ENCODE measurements at regions not wholly inside any gene's neighbourhood (a gene's known extent, or its start where the extent isn't known, plus 50 kb on each side); places are given as distances from the start of the nearest gene placed in this dataset.

GRCh38 chr4:11593576-11594116 lies 165.0 kb upstream of the HS3ST1 start:
- DNase-seq (ENCODE audit: low read depth) = no peak

DNA sequence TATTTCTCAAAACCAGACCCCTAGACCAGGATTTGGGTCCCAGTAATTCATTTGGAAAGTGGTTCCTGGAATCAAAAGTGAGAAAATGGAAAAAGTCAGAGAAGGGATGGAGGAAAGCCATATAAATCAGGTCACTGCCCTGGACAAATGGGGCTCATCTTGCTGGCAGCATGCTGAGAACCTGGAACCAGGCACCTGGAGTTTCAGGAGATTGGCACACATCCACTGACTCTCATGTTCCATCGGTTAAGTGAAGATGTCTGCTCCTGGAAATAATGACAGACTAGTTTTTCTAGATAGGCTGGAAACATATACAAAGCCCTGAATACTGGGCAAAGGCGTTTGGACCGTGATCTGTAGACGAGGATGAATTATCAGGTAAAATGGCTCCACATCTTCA lies 163.6 kb upstream of the HS3ST1 start:
- no peak for DNase-seq (ENCODE audit: low read depth)

- no peak for DNase-seq (ENCODE audit: low read depth)
Observed at GRCh38 chr4:11590132-11590531, 161.4 kb upstream of the HS3ST1 start.

DNA sequence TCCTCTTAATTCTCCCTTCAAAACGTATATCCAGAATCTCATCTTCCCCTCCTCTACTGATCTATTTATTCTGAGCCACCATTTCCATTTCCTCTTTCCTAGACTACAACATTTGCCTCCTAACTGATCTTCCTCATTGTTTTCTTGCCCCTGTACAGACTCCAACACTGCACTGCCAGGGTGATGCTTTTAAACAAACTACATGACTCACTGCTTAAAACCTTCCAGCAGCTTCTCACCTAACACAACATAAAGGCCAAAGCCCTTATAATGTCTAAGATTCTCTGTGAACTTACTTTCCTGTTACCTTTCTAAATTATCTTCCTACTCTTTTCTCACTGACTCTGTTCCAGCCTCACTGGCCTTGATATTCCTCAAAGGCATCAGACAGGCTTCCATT lies 161.0 kb upstream of the HS3ST1 start:
- no peak for DNase-seq (ENCODE audit: low read depth)

- DNase-seq (ENCODE audit: low read depth) = no peak
Observed at GRCh38 chr4:11587797-11588196, 159.1 kb upstream of the HS3ST1 start.

- DNase-seq (ENCODE audit: low read depth) = no peak
Observed at GRCh38 chr4:11585506-11585905, 156.8 kb upstream of the HS3ST1 start.

GRCh38 chr4:11568511-11568910 lies 139.8 kb upstream of the HS3ST1 start:
- DNase-seq (ENCODE audit: low read depth) = no peak

GRCh38 chr4:11566444-11567022 lies 137.8 kb upstream of the HS3ST1 start:
- no peak for DNase-seq (ENCODE audit: low read depth)

- no peak for DNase-seq (ENCODE audit: low read depth)
Observed at GRCh38 chr4:11565899-11566298, 137.2 kb upstream of the HS3ST1 start.

DNA sequence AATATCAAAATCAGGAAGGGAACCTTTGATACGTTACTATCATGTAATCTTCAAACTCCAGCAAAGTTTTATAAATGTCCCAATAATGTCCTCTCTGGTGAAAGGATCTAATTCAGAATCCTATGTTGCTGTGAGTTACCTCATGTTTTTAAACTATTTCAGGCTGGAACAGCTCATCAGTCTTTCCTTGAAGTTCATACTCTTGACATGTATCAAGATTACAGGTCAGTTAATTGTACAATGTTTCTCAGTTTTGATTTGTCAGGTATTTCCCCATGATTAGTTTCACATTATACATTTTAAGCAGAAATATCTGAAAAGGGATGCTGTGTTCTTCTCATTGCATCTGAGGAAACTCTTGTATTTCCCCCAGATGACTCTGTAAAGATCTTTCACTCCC lies 136.5 kb upstream of the HS3ST1 start:
- no peak for DNase-seq (ENCODE audit: low read depth)

DNA sequence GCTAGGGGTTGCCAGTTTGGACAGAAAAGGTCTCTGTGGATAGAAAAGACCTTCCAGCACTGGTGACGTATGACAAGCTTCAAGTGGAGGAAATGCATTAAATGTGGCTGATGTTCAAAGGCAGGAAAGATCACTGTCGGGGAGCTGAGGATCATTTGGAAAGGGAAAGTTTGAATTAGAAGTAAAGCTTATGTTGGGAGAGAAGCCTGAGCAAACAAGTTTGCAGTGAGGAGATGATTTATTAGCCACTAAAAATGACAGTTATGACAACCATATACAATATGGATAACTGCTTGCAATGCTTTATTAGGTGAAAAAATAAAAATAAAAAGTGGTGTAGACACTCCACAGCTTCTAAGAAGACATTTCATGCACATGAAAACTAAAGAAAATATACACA lies 135.3 kb upstream of the HS3ST1 start:
- no peak for DNase-seq (ENCODE audit: low read depth)

GRCh38 chr4:11549525-11549924 lies 120.8 kb upstream of the HS3ST1 start:
- no peak for DNase-seq (ENCODE audit: low read depth)

DNA sequence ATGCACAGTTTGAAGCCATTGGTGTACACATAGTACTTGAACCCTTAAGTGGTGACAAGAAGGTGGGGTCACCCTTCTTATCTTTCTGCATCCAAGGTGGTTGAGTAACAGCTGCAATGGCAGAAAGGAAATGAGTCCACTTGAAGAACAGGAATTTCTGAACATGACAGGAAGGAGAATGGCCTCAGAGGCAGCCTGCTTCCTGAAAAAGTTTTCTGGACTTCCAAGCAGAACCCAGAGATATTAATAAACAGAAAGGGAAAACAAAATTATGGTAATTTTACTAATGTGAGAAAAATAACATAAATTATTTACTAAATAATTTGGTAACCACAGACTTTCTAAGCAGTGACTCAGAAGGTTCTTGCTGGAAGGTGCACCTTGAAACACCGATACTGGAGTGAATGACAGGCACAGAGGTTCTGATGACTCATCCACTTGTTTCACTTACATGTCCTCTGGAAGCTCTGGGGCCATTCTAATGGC lies 119.9 kb upstream of the HS3ST1 start:
- DNase-seq (ENCODE audit: low read depth) = no peak

- no peak for DNase-seq (ENCODE audit: low read depth)
Observed at GRCh38 chr4:11546391-11547175, 117.9 kb upstream of the HS3ST1 start.

- DNase-seq (ENCODE audit: low read depth) = no peak
Observed at GRCh38 chr4:11545651-11546050, 117.0 kb upstream of the HS3ST1 start.

DNA sequence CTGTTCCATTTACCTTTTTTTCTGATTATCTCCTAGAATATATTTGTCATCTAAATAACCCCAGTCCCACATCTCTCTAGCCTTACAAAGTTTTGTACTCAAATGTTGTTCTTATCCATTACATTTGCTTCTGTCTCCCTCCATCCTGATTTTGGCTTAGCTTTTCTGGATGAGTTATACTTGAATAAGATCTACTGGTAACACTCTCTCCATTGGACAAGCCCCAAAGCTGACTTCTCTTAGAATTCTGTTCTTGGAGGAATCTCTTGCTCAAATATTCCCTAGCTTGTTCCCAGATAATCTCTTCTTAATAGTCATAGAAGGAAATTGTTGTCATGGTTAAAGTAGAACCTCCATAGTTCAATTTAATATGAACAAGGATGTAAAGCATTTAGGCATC lies 115.5 kb upstream of the HS3ST1 start:
- no peak for DNase-seq (ENCODE audit: low read depth)

- peak; percentile 8 for DNase-seq (ENCODE audit: low read depth)
Observed at GRCh38 chr4:11543706-11544105, 115.0 kb upstream of the HS3ST1 start.

- DNase-seq (ENCODE audit: low read depth) = no peak
Observed at GRCh38 chr4:11542952-11543351, 114.3 kb upstream of the HS3ST1 start.

DNA sequence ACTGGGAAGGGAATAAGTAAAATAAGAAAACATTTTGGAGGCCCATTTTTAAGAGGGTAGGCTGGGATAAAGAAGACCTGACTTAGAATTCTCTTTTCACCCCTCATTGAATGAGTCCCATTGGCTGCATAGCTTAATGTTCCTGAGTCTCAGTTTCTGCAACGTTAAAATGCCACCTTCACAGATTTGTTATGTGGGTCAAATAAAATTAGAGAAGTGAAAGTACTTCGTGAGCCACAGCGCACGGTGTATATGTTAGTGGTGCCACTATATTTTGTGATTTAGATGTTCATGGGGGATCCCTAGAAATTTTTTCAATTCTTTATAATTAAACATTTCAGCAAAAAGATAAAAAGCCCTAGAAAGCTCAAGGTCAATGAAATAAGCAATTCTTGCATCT lies 109.2 kb upstream of the HS3ST1 start:
- no peak for DNase-seq (ENCODE audit: low read depth)

- no peak for DNase-seq (ENCODE audit: low read depth)
Observed at GRCh38 chr4:11535333-11535732, 106.6 kb upstream of the HS3ST1 start.

DNA sequence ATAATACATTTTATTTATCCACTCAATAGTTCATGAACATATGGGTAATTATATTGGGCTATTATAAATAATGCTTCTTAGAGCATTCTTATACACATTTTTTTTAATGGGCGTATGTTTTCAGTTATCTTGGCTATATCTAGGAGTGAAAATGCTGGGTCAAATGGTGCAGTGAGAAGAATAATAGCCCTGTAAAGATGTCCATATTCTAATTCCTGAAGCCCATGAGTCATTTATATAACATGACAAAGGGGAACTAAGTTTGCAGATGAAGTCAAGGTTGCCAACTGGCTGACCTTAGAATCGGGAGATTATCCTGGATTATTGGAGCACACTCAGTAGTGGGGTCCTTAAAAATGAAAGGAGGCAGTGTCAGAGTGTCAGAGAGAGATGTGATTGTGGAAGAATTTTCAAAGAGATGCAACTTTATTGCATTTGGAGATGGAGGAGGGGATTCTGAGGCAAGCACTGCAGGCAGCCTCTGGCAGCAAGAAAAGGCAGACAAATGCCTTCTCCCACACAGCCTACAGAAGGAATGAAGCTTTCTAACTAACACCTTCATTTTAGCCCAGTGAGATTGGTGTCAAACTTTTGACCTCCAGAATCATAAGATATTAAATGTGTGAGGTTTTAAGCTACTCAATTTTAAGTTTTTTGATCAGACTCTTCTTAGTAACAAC lies 106.1 kb upstream of the HS3ST1 start:
- no peak for DNase-seq (ENCODE audit: low read depth)

GRCh38 chr4:11532138-11532537 lies 103.4 kb upstream of the HS3ST1 start:
- no peak for DNase-seq (ENCODE audit: low read depth)

- no peak for DNase-seq (ENCODE audit: low read depth)
Observed at GRCh38 chr4:11529625-11530201, 101.0 kb upstream of the HS3ST1 start.
